ENCODE measurements at regions not wholly inside any gene's neighbourhood (a gene's known extent, or its start where the extent isn't known, plus 50 kb on each side); places are given as distances from the start of the nearest gene placed in this dataset.

GRCh38 chr21:22395965-22396364, 1397.8 kb downstream of the NCAM2 start:
- no peak for DNase-seq
- Histone ChIP-seq H3K4me1 (no peaks in the 10 kb centered on the region), H3K27me3 (no peaks in the 10 kb centered on the region), H3K27ac (no peak overlapping the region), H3K4me3 (no peak overlapping the region), H3K9me3 (no peaks in the 10 kb centered on the region), H3K36me3 (no peaks in the 10 kb centered on the region)
- TF ChIP-seq POLR2A (IDR thresholded peaks at IDR 0.05): no peak
- no peak for TF ChIP-seq CTCF (IDR thresholded peaks at IDR 0.05)

GRCh38 chr21:22399681-22400514, 1401.7 kb downstream of the NCAM2 start:
- peaks cover 0 to 3% (median 0%) of the 10 kb centered on the region in 4 donors for H3K9me3 ChIP-seq
- TF ChIP-seq POLR2A (IDR thresholded peaks at IDR 0.05): no peak
- no peak for TF ChIP-seq CTCF (IDR thresholded peaks at IDR 0.05)
- DNase-seq: no peak

GRCh38 chr21:22409571-22409970, 1411.4 kb downstream of the NCAM2 start:
- H3K4me3 ChIP-seq: no peak overlapping the region
- H3K36me3 ChIP-seq: no peaks in the 10 kb centered on the region
- no peaks in the 10 kb centered on the region for H3K27me3 ChIP-seq
- no peak overlapping the region for H3K27ac ChIP-seq
- TF ChIP-seq CTCF (IDR thresholded peaks at IDR 0.05) (no peak), POLR2A (IDR thresholded peaks at IDR 0.05) (no peak)
- no peak for DNase-seq
- no peaks in the 10 kb centered on the region for H3K9me3 ChIP-seq
- no peaks in the 10 kb centered on the region for H3K4me1 ChIP-seq

More at GRCh38 chr21:22399681-22400514, 1401.7 kb downstream of the NCAM2 start:
- H3K4me3 ChIP-seq: no peak overlapping the region
- no peak overlapping the region for H3K27ac ChIP-seq
- no peaks in the 10 kb centered on the region for H3K36me3 ChIP-seq
- no peaks in the 10 kb centered on the region for H3K27me3 ChIP-seq
- no peaks in the 10 kb centered on the region for H3K4me1 ChIP-seq

GRCh38 chr21:22416555-22416954, 1418.3 kb downstream of the NCAM2 start:
- H3K27ac ChIP-seq: no peak overlapping the region
- H3K4me3 ChIP-seq: no peak overlapping the region
- H3K9me3 ChIP-seq: no peaks in the 10 kb centered on the region
- H3K4me1 ChIP-seq: no peaks in the 10 kb centered on the region
- TF ChIP-seq CTCF (IDR thresholded peaks at IDR 0.05): no peak
- TF ChIP-seq POLR2A (IDR thresholded peaks at IDR 0.05): no peak
- no peaks in the 10 kb centered on the region for H3K27me3 ChIP-seq
- H3K36me3 ChIP-seq: no peaks in the 10 kb centered on the region
- DNase-seq: no peak

GRCh38 chr21:22421416-22422180, 1423.4 kb downstream of the NCAM2 start:
- no peak for DNase-seq
- no peak overlapping the region for H3K4me3 ChIP-seq
- no peaks in the 10 kb centered on the region for H3K27me3 ChIP-seq
- no peak overlapping the region for H3K27ac ChIP-seq
- H3K4me1 ChIP-seq: no peaks in the 10 kb centered on the region
- TF ChIP-seq POLR2A (IDR thresholded peaks at IDR 0.05) (no peak), CTCF (IDR thresholded peaks at IDR 0.05) (no peak)
- no peaks in the 10 kb centered on the region for H3K36me3 ChIP-seq
- no peaks in the 10 kb centered on the region for H3K9me3 ChIP-seq

Data from Peyer's patch (tissue), 4 donors.